Gastroesophageal sphincter (tissue), 3 donors: ENCODE measurements at regions not wholly inside any gene's neighbourhood (a gene's known extent, or its start where the extent isn't known, plus 50 kb on each side); places are given as distances from the start of the nearest gene placed in this dataset.

Experiments used
- CTCF ChIP-seq, 4 experiments: fragments of 200-600 bp in 2 of 4; fragments of 450-650 bp in 2 of 4; sonication (generic) in 1 of 4; IDR thresholded peaks; one replicate each; pipeline ENCODE4 v1.5.1; 2017 to 2019; ENCODE audit warnings: antibody characterized with exemption in 4 of 4, mild to moderate bottlenecking in 2 of 4, moderate library complexity in 2 of 4
- POLR2AphosphoS5 ChIP-seq: sonication (generic); formaldehyde crosslinking; IDR thresholded peaks from one replicate; pipeline ENCODE4 v1.6.1; 2017; ENCODE audit warnings: antibody characterized with exemption

- TF ChIP-seq CTCF (IDR thresholded peaks at IDR 0.05) (no peak), POLR2AphosphoS5 (no peak)
Observed at GRCh38 chr5:74296685-74297408, 343.7 kb downstream of the ENC1 start.
